SH-SY5Y (cell line): ENCODE measurements at regions not wholly inside any gene's neighbourhood (a gene's known extent, or its start where the extent isn't known, plus 50 kb on each side); places are given as distances from the start of the nearest gene placed in this dataset.

Experiments used
- GATA2 ChIP-seq: IDR thresholded peaks from 2 replicates; pipeline ENCODE4 v1.6.1; 2011; ENCODE audit warnings: mild to moderate bottlenecking, low read depth, low read length
- GATA3 ChIP-seq: IDR thresholded peaks from 2 replicates; pipeline ENCODE4 v1.6.1; 2011; ENCODE audit warnings: low read depth, mild to moderate bottlenecking, low read length, moderate library complexity

DNA sequence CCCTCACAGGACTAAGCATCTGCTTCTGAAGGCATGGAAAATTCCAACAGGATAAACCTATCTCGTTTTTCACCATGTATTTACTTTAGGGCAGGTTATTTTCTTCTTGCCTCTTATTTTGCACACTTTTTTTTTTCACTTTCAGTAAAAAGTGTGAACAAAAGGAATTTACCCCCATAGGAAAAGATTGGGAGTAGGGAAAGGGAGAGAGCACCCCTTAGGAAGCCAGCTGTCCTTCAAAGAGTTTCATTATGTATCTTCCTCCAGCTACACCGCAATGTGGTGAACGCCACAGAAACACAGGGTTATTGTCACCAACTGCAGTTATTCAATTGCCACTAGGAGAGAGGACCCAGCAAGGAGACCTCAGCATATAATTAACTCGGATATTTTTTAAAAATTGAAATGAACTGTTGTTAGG lies 286.2 kb upstream of the VRK2 start:
- TF ChIP-seq GATA3 = no peak
- TF ChIP-seq GATA2 = no peak
